ENCODE measurements at regions not wholly inside any gene's neighbourhood (a gene's known extent, or its start where the extent isn't known, plus 50 kb on each side); places are given as distances from the start of the nearest gene placed in this dataset.

- TF ChIP-seq CTCF (IDR thresholded peaks at IDR 0.05): no peak
- no peak for TF ChIP-seq POLR2AphosphoS5 (IDR thresholded peaks at IDR 0.05)
Observed at GRCh38 chrX:40469316-40469715, 111.5 kb upstream of the ATP6AP2 start.
